NCI-H345 treated with DMSO at 0.1 percent for 48 hours (cell line): ENCODE measurements at regions not wholly inside any gene's neighbourhood (a gene's known extent, or its start where the extent isn't known, plus 50 kb on each side); places are given as distances from the start of the nearest gene placed in this dataset.

Experiments
- DNase-seq: peaks from one replicate; lab custom pipeline; 2025; ENCODE audit not compliant: unreplicated experiment; lab: John Stamatoyannopoulos, UW

GRCh38 chr6:167538746-167539145 is 213.9 kb downstream of the TTLL2 start:
- no peak for DNase-seq

DNA sequence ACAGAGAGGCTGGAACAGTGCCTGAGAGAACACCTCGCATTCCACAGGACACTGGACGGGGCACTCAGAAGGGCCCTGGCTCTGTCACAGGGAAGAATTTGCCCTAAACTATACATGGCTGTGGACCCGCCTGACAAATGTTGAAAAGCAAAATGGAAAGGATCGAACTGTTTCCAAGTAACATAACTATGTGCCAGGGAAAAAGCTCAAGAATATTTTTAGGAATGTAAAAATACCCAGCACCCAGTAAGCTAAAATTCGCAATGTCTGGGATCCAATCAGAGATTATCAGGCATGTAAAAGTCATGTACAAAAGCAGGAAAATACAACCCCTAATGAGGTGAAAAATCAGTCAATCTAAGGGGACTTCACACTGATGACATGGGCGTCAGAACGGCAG is 215.9 kb downstream of the TTLL2 start:
- DNase-seq: no peak

DNA sequence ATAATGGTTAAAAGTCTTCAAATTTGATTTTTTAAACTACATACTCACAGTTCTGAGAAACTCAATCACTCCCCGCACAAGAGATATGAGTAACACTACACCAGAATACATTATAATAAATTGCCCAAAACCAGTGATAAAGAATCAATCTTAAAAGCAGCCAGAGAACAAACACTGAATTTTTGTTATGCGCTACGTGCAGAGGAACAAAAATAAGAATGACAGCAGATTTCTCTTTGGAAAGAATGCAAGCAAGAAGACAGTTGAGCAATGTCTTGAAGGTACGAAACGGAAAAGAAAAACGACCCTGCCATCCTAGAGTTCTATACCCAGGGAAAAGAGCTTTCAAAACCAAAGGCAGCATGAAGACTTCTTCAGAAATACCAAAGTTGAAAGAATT is 216.7 kb downstream of the TTLL2 start:
- no peak for DNase-seq

DNA sequence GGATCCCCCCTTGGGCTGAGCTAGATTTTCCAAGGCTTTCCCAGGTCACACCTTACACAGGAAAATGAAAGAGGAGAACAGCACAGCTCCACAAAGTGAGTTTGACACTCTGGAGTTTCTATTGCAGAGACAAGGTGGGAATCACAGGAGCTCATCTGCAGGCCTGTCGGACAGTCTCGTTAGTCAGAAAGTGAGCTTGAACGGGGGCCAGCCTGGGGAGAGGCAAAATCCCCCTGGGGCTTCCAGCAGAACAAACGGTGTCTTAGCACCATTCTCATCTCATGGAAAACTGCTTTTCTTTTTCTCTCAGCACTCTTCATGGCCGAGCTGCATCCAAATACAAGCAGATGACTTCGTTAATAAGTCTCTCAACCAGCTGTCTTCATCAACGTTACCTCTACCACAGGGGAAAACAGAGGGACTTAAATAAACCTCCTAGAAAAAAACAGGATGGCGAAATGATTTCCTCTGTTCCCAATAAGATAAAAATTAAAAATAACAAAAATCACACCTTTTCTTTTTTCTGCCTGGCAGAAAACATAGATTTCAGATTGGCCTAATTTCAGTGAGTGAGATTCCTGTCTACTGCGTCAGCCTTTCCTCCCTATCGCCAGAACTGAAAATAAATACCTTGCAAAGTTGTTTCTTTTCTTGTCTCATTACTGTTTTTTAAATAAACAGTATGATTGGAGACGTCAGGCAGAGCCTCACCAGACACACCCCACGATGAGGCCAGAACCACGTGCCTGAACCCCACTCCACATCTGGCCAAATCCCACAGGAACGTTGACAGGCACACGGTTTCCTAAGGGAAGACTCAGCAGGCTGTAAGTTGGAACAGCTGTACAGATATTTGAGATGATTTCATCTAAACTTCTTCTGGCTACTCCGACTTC is 219.0 kb downstream of the TTLL2 start:
- no peak for DNase-seq

GRCh38 chr6:167546611-167547327 is 221.9 kb downstream of the TTLL2 start:
- no peak for DNase-seq

DNA sequence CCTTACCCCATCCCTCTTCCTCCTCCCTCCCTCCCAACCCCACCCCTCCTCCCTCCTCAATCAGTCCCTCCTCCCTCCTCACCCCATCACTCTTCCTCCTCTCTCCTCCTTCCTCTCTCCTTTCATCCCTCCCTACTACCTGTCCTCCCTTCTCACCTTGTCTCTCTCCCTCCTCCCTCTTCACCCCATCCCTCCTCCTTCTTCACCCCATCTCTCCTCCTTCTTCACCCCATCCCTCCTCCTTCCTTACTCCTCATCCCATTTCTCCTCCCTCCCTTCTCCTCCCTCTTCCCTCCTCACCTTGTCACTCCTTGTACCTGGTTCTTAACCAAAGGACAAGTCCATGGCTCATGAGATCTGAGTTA is 222.4 kb downstream of the TTLL2 start:
- DNase-seq: no peak

GRCh38 chr6:167547751-167548150 is 222.9 kb downstream of the TTLL2 start:
- DNase-seq: no peak

DNA sequence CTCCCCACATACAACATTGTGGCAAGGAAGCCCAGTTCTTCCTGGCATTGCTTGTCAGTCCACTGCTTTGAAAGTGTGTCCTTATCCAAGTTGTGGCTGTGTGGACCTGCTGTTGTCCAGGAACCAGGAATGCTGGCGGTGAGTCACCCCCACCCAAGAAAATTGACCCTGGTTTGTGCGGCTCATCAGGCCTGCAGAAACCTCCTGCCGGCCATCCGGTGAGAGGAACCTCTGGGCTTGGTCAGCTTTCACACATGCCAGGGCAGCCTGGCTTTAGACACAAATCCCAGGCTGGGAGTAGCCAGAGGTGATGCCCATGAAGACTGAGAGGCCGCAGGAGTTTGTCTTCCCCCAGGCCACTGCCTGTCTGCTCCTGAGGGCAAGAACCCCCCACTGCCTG is 223.6 kb downstream of the TTLL2 start:
- no peak for DNase-seq

DNA sequence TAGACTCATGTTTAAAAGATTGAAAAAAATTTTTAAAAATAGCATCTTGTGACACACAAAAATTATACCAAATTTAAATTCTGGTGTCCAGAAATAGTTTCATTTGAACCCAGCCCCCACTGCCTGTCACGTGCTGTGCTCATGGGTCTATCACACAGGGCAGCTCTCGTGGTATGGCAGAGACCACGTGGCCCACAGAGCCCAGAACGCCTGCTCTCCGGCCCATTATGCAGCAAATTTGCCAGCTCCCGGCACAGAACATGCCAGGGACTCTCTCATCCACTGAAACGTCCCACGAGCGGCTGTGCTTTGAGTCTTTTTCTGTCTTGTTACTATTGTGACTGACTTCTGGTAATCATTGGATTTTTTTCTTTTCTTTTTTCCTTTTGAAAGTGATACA is 224.3 kb downstream of the TTLL2 start:
- DNase-seq: no peak

DNA sequence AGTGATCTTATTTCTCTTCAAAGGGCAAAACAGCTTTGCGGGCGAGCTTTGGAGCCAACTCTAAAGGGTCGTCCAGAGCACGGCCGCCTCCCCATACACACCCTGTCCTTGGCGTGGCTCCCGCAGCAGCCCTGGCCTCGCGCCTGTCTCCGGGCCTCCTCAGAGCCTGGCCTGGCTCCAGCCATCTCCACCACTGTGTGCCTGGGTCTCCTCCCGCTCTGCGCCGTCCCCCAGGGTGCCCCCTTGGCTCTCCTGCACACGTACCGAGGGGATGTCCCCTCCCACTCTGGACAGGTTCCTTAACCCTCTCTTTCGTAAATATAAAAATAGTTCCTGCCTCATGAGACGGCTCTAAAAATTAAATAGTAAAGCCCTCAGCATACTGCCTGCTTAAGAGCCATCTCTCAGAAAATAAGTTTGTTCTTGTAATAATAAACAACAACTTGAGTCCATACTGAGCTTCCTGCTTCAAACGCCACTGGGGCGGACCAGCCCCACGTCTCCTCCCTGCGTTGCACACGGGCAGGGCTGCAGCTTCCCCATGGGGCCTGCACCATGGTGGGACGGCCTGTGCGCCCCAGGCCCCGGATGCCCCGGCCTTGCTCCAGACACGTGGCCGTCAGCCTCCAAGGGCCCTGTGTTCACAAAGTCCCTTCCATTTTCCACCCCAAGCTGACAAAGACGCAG is 226.2 kb downstream of the TTLL2 start:
- DNase-seq: no peak

DNA sequence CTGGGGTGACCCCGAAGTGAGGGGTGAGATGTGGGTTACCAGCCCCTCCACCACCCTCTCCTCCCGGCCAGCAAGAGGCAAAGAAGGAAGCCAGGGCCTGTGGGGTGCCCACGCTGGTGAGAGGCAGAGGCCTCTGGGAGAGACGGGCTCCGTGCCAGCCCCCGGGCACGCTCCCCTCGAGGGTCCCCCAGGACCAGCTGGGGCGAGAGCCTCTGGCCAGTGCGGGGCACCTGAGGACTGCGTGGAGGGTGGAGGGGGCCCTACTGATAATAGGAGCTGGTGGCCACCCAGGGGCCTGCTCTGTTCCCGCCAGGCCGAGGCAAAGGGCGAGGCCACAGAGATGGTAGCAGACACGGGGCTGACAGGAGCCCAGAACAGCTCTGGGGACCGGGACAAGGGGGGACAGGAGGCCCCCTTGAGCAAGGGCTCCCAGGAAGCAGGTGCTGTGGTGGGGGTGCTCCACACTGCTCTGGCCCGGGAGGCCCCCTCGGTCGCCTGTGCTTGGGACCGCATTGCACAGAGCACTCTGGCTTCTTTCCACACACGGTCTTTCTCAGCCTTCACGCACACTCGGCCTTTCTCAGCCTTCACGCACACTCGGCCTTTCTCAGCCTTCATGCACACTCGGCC is 226.9 kb downstream of the TTLL2 start:
- no peak for DNase-seq

GRCh38 chr6:167552258-167552630 is 227.4 kb downstream of the TTLL2 start:
- no peak for DNase-seq

GRCh38 chr6:167552961-167553735 is 228.3 kb downstream of the TTLL2 start:
- no peak for DNase-seq

GRCh38 chr6:167553736-167554119 is 228.8 kb downstream of the TTLL2 start:
- DNase-seq: no peak

DNA sequence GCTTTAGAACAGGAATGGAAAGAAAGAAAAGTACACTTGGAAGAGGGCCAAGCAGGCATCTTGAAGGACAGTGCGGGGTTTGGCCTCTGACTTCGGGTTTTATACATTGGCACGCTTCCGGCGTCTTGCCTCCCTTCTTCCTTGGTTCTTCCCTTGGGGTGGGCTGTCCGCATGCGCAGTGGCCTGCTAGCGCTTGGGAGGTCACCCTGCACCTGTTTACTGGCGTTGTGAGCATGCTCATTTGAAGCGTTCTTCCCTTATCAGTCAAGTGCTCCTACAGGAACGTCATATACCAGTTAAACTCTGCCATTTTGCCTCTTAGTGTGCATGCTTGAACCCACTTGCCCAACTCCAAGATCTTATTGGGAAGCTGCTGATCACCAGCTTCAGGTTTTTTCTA is 230.0 kb downstream of the TTLL2 start:
- no peak for DNase-seq

GRCh38 chr6:167555836-167556235 is 230.9 kb downstream of the TTLL2 start:
- no peak for DNase-seq

DNA sequence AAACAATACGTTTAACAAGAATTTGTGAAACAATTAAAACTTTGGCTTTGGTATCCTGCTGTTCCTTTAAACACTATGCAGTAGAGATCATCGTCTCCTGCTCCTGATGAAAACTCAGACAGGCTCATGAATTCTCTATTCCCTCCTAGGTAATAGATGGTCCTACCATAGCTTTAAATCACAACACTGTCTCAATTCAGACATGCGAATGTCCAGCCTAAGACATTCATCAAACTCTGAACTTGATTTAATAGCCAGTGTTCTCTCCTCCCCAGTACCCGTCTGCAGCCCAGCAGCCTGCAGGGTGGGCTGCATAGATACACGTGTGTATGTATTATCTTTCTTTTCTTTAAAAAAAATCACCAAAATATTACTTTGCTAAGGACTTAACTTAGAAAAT is 232.8 kb downstream of the TTLL2 start:
- DNase-seq: no peak

- no peak for DNase-seq
These were observed 233.6 kb downstream of the TTLL2 start for GRCh38 chr6:167558246-167559177.

- DNase-seq: no peak
These were observed 235.0 kb downstream of the TTLL2 start for GRCh38 chr6:167559675-167560479.
